ENCODE measurements at regions not wholly inside any gene's neighbourhood (a gene's known extent, or its start where the extent isn't known, plus 50 kb on each side); places are given as distances from the start of the nearest gene placed in this dataset.

DNA sequence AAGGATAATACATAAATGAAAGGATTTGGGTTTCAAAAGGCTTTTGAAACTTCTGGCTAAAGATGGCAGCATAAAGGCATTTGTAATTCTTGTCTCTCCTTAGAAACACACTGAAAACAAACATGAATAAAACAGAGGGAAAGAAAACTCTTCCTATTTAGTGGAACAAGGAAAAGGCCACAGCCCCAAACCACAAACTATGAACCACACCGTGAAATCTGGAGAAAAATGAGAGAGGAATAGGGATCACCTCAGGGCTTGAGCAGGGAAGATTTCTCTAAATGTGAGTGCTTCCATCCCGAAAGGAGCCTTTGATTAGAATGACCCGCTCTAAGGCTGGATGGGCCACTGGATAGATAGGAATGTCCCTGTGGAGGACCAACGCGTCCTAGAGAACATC lies 119.6 kb downstream of the SEC61B start:
- TF ChIP-seq, protein P1, sequence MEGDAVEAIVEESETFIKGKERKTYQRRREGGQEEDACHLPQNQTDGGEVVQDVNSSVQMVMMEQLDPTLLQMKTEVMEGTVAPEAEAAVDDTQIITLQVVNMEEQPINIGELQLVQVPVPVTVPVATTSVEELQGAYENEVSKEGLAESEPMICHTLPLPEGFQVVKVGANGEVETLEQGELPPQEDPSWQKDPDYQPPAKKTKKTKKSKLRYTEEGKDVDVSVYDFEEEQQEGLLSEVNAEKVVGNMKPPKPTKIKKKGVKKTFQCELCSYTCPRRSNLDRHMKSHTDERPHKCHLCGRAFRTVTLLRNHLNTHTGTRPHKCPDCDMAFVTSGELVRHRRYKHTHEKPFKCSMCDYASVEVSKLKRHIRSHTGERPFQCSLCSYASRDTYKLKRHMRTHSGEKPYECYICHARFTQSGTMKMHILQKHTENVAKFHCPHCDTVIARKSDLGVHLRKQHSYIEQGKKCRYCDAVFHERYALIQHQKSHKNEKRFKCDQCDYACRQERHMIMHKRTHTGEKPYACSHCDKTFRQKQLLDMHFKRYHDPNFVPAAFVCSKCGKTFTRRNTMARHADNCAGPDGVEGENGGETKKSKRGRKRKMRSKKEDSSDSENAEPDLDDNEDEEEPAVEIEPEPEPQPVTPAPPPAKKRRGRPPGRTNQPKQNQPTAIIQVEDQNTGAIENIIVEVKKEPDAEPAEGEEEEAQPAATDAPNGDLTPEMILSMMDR (IDR thresholded peaks at IDR 0.05; ENCODE audit: borderline replicate concordance, extremely low read depth, low read length, poor library complexity, severe bottlenecking): no peak
- no peak for TF ChIP-seq EZH2 (IDR thresholded peaks at IDR 0.05; ENCODE audit: borderline replicate concordance, low read depth, low read length, severe bottlenecking)

Data from DND-41 (cell line).